ENCODE measurements at regions not wholly inside any gene's neighbourhood (a gene's known extent, or its start where the extent isn't known, plus 50 kb on each side); places are given as distances from the start of the nearest gene placed in this dataset.

DNA sequence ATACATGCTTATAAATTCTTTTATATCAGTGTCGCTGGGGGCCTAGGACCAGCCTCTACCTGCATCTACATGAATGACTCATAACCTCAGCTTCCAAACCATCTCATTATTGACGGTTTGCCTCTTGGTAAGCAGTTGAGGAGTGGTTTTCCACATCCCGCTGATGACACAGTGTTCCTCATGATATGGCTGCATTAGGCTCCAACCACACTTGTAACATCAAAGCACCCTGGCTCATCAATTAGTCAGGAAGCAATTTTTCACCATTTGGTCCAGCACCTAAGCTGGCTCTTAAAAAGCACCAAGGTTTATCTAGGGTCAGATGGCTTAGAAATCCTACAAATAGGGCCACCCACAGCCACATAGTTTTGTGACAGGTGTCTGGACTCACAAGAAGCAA lies 402.4 kb downstream of the ARHGEF28 start:
- no peak for TF ChIP-seq EZH2 (IDR thresholded peaks at IDR 0.05; ENCODE audit: borderline replicate concordance, low read depth, low read length, severe bottlenecking)
- TF ChIP-seq, protein P1, sequence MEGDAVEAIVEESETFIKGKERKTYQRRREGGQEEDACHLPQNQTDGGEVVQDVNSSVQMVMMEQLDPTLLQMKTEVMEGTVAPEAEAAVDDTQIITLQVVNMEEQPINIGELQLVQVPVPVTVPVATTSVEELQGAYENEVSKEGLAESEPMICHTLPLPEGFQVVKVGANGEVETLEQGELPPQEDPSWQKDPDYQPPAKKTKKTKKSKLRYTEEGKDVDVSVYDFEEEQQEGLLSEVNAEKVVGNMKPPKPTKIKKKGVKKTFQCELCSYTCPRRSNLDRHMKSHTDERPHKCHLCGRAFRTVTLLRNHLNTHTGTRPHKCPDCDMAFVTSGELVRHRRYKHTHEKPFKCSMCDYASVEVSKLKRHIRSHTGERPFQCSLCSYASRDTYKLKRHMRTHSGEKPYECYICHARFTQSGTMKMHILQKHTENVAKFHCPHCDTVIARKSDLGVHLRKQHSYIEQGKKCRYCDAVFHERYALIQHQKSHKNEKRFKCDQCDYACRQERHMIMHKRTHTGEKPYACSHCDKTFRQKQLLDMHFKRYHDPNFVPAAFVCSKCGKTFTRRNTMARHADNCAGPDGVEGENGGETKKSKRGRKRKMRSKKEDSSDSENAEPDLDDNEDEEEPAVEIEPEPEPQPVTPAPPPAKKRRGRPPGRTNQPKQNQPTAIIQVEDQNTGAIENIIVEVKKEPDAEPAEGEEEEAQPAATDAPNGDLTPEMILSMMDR (IDR thresholded peaks at IDR 0.05; ENCODE audit: borderline replicate concordance, extremely low read depth, low read length, poor library complexity, severe bottlenecking), result no peak
